LNCaP clone FGC (cell line): ENCODE measurements at regions not wholly inside any gene's neighbourhood (a gene's known extent, or its start where the extent isn't known, plus 50 kb on each side); places are given as distances from the start of the nearest gene placed in this dataset.

Source experiments
- DNase-seq: peaks from one replicate; pipeline ENCODE4 v3.0.0-alpha.2; 2011; ENCODE audit warnings: low read depth
- H3K4me3 ChIP-seq: 2 replicates; pipeline ENCODE4 v1.5.1; 2011; ENCODE audit warnings: mild to moderate bottlenecking, low read depth, low read length, control low read depth
- TF ChIP-seq, protein P1 (sequence below): IDR thresholded peaks from 2 replicates; pipeline ENCODE4 v1.5.1; 2012; ENCODE audit warnings: mild to moderate bottlenecking; ENCODE audit not compliant: control insufficient read depth, insufficient read depth; ENCODE audit errors: extremely low read depth

DNA sequence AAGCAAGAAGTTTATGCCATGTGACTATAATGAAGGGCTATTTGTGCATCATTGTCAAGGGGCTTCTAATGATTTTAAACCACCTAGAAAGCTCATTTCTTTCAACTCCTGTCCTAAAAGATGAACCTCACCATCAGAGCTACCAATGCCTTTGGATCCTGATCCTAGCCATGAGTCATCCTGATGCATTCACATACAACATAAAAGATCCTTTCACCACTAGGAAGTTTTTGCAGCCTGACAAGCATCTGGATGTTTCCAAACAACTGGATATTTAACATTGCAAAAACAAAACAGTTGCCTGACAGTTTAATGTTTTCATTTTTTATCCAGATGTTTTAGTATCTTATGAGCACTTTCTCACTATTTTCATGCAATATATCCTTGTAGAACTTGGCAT is 425.3 kb downstream of the MBD2 start:
- no peak for DNase-seq
- TF ChIP-seq, protein P1, sequence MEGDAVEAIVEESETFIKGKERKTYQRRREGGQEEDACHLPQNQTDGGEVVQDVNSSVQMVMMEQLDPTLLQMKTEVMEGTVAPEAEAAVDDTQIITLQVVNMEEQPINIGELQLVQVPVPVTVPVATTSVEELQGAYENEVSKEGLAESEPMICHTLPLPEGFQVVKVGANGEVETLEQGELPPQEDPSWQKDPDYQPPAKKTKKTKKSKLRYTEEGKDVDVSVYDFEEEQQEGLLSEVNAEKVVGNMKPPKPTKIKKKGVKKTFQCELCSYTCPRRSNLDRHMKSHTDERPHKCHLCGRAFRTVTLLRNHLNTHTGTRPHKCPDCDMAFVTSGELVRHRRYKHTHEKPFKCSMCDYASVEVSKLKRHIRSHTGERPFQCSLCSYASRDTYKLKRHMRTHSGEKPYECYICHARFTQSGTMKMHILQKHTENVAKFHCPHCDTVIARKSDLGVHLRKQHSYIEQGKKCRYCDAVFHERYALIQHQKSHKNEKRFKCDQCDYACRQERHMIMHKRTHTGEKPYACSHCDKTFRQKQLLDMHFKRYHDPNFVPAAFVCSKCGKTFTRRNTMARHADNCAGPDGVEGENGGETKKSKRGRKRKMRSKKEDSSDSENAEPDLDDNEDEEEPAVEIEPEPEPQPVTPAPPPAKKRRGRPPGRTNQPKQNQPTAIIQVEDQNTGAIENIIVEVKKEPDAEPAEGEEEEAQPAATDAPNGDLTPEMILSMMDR = no peak
- H3K4me3 ChIP-seq = no peak overlapping the region

- H3K4me3 ChIP-seq = no peak overlapping the region
- TF ChIP-seq, protein P1 = no peak
- no peak for DNase-seq
Observed at GRCh38 chr18:53798516-53798915, 426.0 kb downstream of the MBD2 start.

DNA sequence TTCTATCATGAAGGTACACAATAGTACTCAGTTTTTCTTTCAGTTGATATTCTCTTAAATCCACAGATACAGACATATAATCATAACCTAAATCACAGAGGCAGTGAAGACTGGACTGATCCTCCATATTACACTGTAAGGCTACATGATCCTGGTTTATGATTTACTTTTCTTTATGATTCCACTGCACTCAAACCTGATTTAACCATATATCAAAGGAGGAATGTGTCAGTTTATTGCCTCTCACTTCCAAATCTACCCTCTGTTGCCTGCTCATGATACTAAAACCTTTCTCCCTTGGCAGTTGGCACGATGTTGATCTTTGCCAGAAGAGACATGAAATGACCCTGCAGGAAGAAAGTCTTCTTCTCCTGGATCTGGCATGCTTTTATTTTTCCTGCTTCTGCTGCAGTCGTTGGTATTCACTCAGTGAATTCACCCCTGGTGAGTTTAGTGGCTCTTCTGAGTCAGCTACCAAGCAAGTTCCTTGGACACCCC is 426.4 kb downstream of the MBD2 start:
- no peak overlapping the region for H3K4me3 ChIP-seq
- DNase-seq = no peak
- TF ChIP-seq, protein P1 = no peak

DNA sequence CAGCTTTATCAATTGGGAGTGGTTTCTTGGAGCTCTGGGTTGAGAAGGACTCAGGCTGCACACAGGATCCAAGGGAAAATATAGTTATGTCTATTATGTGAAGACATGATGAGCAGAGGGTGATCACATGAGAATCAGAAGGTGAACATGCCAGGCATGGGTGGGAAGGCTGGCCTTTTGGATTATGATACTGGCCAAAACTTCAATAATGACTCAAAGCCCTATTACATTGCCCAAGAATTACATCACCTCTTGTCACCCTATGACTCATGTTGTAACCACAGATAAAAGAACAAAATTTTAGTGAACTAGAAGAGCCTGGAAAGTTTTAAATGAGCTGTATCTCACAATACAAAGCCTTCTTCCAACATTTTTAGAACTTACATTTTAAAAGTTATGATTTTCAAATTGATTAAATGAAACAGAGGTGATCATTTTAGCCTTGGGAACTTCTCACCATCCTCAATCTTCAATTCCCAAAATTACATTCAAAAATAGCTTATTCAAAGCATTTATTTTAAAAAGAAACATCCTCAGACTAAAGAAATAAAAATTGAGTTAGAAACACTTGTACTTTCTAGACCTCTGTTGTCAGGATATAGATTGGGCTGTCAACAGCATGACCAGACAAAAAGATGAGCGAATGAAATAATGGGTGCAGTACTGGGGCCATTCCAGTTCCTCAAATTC is 428.3 kb downstream of the MBD2 start:
- H3K4me3 ChIP-seq = no peak overlapping the region
- no peak for DNase-seq
- TF ChIP-seq, protein P1 = no peak

- TF ChIP-seq, protein P1 = no peak
- H3K4me3 ChIP-seq = no peak overlapping the region
- no peak for DNase-seq
Observed at GRCh38 chr18:53795610-53796009, 428.9 kb downstream of the MBD2 start.

DNA sequence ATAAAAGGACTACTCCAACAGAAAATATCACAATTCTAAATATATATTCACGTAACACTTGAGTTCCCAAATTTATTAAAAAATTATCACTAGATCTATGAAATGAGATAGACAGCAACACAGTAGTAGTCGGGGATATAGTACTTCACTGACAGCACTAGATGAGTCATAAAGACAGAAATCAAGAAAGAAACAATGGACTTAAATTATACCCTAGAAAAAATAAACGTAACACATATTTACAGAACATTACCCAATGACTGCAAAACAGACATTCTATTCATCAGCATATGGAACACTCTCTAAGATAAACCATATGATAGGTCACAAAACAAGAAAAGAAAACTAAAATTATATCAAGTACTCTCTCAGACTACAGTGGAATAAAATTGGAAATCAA is 429.4 kb downstream of the MBD2 start:
- H3K4me3 ChIP-seq = no peak overlapping the region
- no peak for DNase-seq
- TF ChIP-seq, protein P1 = no peak

GRCh38 chr18:53792762-53793161 is 431.7 kb downstream of the MBD2 start:
- TF ChIP-seq, protein P1 = no peak
- no peak overlapping the region for H3K4me3 ChIP-seq
- DNase-seq = no peak
